ENCODE measurements at regions not wholly inside any gene's neighbourhood (a gene's known extent, or its start where the extent isn't known, plus 50 kb on each side); places are given as distances from the start of the nearest gene placed in this dataset.

- FAIRE-seq (no peak), DNase-seq (ENCODE audit: low read depth) (peak; percentile 7)
- no peaks in the 10 kb centered on the region for H3K27me3 ChIP-seq (ENCODE audit: control insufficient read depth, insufficient read depth, low read length)
- no peak for TF ChIP-seq CTCF (IDR thresholded peaks at IDR 0.05; ENCODE audit: insufficient read depth, low read length, severe bottlenecking)
- no peak overlapping the region for H3K4me3 ChIP-seq (ENCODE audit: low read depth, low read length)
- no peaks in the 10 kb centered on the region for H3K36me3 ChIP-seq (ENCODE audit: control insufficient read depth, insufficient read depth, low read length)
Measured at GRCh38 chr2:164182116-164182627, 439.1 kb downstream of the GRB14 start.

DNA sequence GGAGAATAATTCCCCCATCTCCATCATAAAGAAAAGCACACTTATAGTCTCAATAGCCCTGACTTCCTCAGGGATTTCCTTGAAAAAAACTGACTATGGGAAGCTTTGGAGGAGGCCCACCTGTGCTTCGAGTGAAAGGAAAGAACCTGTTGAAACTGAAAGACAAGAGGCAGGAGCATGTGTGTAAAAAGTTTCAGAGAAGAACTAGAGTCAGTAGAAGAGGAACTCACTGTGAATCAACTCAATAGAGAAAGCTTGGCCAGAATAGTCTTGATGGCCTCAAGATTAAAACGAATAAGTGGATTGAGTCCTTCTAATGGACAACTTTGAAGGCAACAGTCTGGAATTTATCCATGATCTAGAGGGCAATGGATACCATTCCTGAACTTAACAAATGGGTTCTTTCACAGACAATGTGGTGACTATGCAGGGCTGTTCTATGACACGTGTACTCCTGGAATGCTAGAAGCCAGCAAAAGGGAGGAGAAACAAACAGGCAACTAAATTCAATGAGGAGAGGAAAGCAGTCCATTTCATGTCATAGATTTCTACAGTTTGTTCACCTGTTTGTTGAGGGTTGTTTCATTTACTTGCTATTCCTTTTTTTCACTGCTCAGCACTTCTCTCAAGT is 442.3 kb downstream of the GRB14 start:
- peak; percentile 25 for DNase-seq (ENCODE audit: low read depth)
- Histone ChIP-seq H3K36me3 (ENCODE audit: control insufficient read depth, insufficient read depth, low read length) (no peaks in the 10 kb centered on the region), H3K4me3 (ENCODE audit: low read depth, low read length) (no peak overlapping the region), H3K27me3 (ENCODE audit: control insufficient read depth, insufficient read depth, low read length) (no peaks in the 10 kb centered on the region)
- TF ChIP-seq CTCF (IDR thresholded peaks at IDR 0.05; ENCODE audit: insufficient read depth, low read length, severe bottlenecking) = no peak
- FAIRE-seq = peak; percentile 58

GRCh38 chr2:164164602-164165001 is 428.8 kb upstream of the FIGN start:
- DNase-seq (ENCODE audit: low read depth) (no peak), FAIRE-seq (no peak)
- no peaks in the 10 kb centered on the region for H3K36me3 ChIP-seq (ENCODE audit: control insufficient read depth, insufficient read depth, low read length)
- H3K27me3 ChIP-seq (ENCODE audit: control insufficient read depth, insufficient read depth, low read length) = no peaks in the 10 kb centered on the region
- no peak for TF ChIP-seq CTCF (IDR thresholded peaks at IDR 0.05; ENCODE audit: insufficient read depth, low read length, severe bottlenecking)
- no peak overlapping the region for H3K4me3 ChIP-seq (ENCODE audit: low read depth, low read length)

GRCh38 chr2:164155558-164155957 is 419.8 kb upstream of the FIGN start:
- DNase-seq (ENCODE audit: low read depth) = no peak
- no peak for FAIRE-seq

GRCh38 chr2:164151522-164151921 is 415.7 kb upstream of the FIGN start:
- Histone ChIP-seq H3K4me3 (ENCODE audit: low read depth, low read length) (no peak overlapping the region), H3K36me3 (ENCODE audit: control insufficient read depth, insufficient read depth, low read length) (no peaks in the 10 kb centered on the region), H3K27me3 (ENCODE audit: control insufficient read depth, insufficient read depth, low read length) (no peaks in the 10 kb centered on the region)
- FAIRE-seq = no peak
- TF ChIP-seq CTCF (IDR thresholded peaks at IDR 0.05; ENCODE audit: insufficient read depth, low read length, severe bottlenecking) = no peak
- DNase-seq (ENCODE audit: low read depth) = no peak

More at GRCh38 chr2:164155558-164155957, 419.8 kb upstream of the FIGN start:
- H3K27me3 ChIP-seq (ENCODE audit: control insufficient read depth, insufficient read depth, low read length) = no peaks in the 10 kb centered on the region
- no peak overlapping the region for H3K4me3 ChIP-seq (ENCODE audit: low read depth, low read length)
- no peak for TF ChIP-seq CTCF (IDR thresholded peaks at IDR 0.05; ENCODE audit: insufficient read depth, low read length, severe bottlenecking)
- no peaks in the 10 kb centered on the region for H3K36me3 ChIP-seq (ENCODE audit: control insufficient read depth, insufficient read depth, low read length)

DNA sequence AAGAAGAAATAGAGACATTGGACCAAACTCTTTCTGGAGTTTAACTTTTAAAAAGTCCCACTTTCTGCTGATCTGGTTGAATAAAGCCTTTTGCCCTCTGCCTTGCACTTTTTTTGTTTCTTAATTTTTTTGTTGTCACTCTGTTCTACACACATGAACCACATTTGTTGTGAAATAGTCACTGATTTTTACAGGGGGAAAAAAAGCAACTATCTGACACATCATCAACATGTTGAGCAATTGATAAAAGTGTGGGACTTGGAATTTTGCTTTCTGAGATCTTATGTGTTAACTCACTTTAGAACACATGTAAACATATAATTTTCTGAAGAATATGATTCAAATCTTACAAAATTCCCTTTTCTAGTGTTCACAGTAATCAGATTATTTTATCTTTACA is 414.8 kb upstream of the FIGN start:
- no peaks in the 10 kb centered on the region for H3K36me3 ChIP-seq (ENCODE audit: control insufficient read depth, insufficient read depth, low read length)
- TF ChIP-seq CTCF (IDR thresholded peaks at IDR 0.05; ENCODE audit: insufficient read depth, low read length, severe bottlenecking) = no peak
- H3K4me3 ChIP-seq (ENCODE audit: low read depth, low read length) = no peak overlapping the region
- DNase-seq (ENCODE audit: low read depth) = peak; percentile 12
- FAIRE-seq = no peak
- no peaks in the 10 kb centered on the region for H3K27me3 ChIP-seq (ENCODE audit: control insufficient read depth, insufficient read depth, low read length)

Data from bronchial epithelial cell (primary cell).